B cell (primary cell): ENCODE measurements at regions not wholly inside any gene's neighbourhood (a gene's known extent, or its start where the extent isn't known, plus 50 kb on each side); places are given as distances from the start of the nearest gene placed in this dataset.

ENCODE experiments used
- ATAC-seq: fragments of 200-7000 bp; cut with Tn5 transposase; one replicate; pipeline ENCODE4 v1.10.0; 2021; ENCODE audit warnings: low read depth, mild to moderate bottlenecking, moderate number of reproducible peaks, moderate library complexity
- CTCF ChIA-PET: fragments of 350-600 bp; sonication (Branson Sonifier 250); formaldehyde crosslinking; loops from one replicate; lab custom pipeline; 2021; ENCODE audit warnings: antibody characterized with exemption, inconsistent platforms; lab: Charles Lee
- POLR2A ChIA-PET: fragments of 350-600 bp; sonication (Branson Sonifier 250); formaldehyde crosslinking; loops from one replicate; lab custom pipeline; 2021; ENCODE audit warnings: antibody characterized with exemption; lab: Charles Lee
- DNase-seq: peaks from one replicate; pipeline ENCODE4 v3.0.0; 2013
- H2AFZ ChIP-seq: 2 replicates; pipeline ENCODE4 v1.6.1; 2012; ENCODE audit warnings: mild to moderate bottlenecking, low read depth, low read length; ENCODE audit not compliant: insufficient read depth, poor library complexity, severe bottlenecking
- H3K27ac ChIP-seq, 2 donors: 1 replicate in 1 of 2; 2 replicates in 1 of 2; pipeline ENCODE4 v1.5.1; 2012 to 2013; ENCODE audit warnings: low read length in 2 of 2, mild to moderate bottlenecking in 2 of 2, moderate library complexity in 1 of 2
- H3K27me3 ChIP-seq, 4 experiments: fragments of 200-600 bp in 1 of 4; sonication (generic) in 1 of 4; replicated peaks in 1 of 4; 1 replicate in 2 of 4; 2 replicates in 2 of 4; pipeline versions ENCODE4 v1.6.1 to v1.7.0; 2013 to 2016; ENCODE audit warnings: low read length in 3 of 4, mild to moderate bottlenecking in 2 of 4, mixed read lengths in 1 of 4, moderate library complexity in 1 of 4; ENCODE audit not compliant: insufficient read depth in 4 of 4, control insufficient read depth in 3 of 4; ENCODE audit errors: control extremely low read depth in 1 of 4
- H3K36me3 ChIP-seq, 2 experiments: replicated peaks in 1 of 2; 1 replicate in 1 of 2; 2 replicates in 1 of 2; pipeline versions ENCODE4 v1.6.1 to v1.7.1; 2013; ENCODE audit warnings: low read length in 1 of 2; ENCODE audit not compliant: insufficient read depth in 2 of 2, control insufficient read depth in 1 of 2; ENCODE audit errors: control extremely low read depth in 1 of 2, extremely low read depth in 1 of 2
- H3K4me1 ChIP-seq, 2 donors: fragments of 200-600 bp in 1 of 2; sonication (generic) in 1 of 2; 1 replicate in 1 of 2; 2 replicates in 1 of 2; pipeline versions ENCODE4 v1.5.1 to v1.6.1; 2013 to 2017; ENCODE audit warnings: low read length in 2 of 2; ENCODE audit not compliant: control insufficient read depth in 2 of 2, insufficient read depth in 2 of 2
- H3K4me2 ChIP-seq: replicated peaks from 2 replicates; pipeline ENCODE3; 2012; ENCODE audit warnings: mild to moderate bottlenecking, low read depth, low read length; ENCODE audit not compliant: poor library complexity, severe bottlenecking
- H3K4me3 ChIP-seq, 5 experiments: fragments of 200-600 bp in 1 of 5; sonication (generic) in 1 of 5; 1 replicate in 3 of 5; 2 replicates in 2 of 5; pipeline versions ENCODE4 v1.5.1 to v1.7.0; 2011 to 2016; ENCODE audit warnings: low read length in 4 of 5, mild to moderate bottlenecking in 4 of 5, low read depth in 2 of 5, control low read depth in 1 of 5, moderate library complexity in 1 of 5; ENCODE audit not compliant: insufficient read depth in 1 of 5; ENCODE audit errors: control extremely low read depth in 1 of 5, extremely low read depth in 1 of 5
- H3K79me2 ChIP-seq: fragments of 200-600 bp; sonication (generic); one replicate; pipeline ENCODE4 v1.6.0; 2016; ENCODE audit warnings: low read length; ENCODE audit not compliant: control insufficient read depth, insufficient read depth
- H3K9ac ChIP-seq: fragments of 200-600 bp; sonication (generic); 2 replicates; pipeline ENCODE4 v1.6.1; 2017; ENCODE audit warnings: mild to moderate bottlenecking, low read length, moderate library complexity
- H3K9me3 ChIP-seq, 3 donors: one replicate each; pipeline versions ENCODE4 v1.6.1 to v1.7.1; 2013; ENCODE audit warnings: low read length in 2 of 3; ENCODE audit not compliant: control insufficient read depth in 2 of 3, insufficient read depth in 1 of 3; ENCODE audit errors: control extremely low read depth in 1 of 3
- H4K20me1 ChIP-seq: 2 replicates; pipeline ENCODE4 v1.6.0; 2012; ENCODE audit warnings: mild to moderate bottlenecking, low read length; ENCODE audit not compliant: insufficient read depth, control insufficient read depth, poor library complexity, severe bottlenecking
- H3K27ac Mint-ChIP-seq: one replicate; pipeline ENCODE4 v1.8.0; 2021; ENCODE audit warnings: mixed read lengths
- H3K27me3 Mint-ChIP-seq: one replicate; pipeline ENCODE4 v1.8.0; 2021; ENCODE audit warnings: mixed read lengths
- H3K4me1 Mint-ChIP-seq: one replicate; pipeline ENCODE4 v1.8.0; 2021; ENCODE audit warnings: mixed read lengths
- H3K4me3 Mint-ChIP-seq: one replicate; pipeline ENCODE4 v1.8.0; 2021; ENCODE audit warnings: mixed read lengths
- H3K9me3 Mint-ChIP-seq: one replicate; pipeline ENCODE4 v1.8.0; 2022; ENCODE audit warnings: mixed read lengths; ENCODE audit not compliant: insufficient read depth
- CTCF ChIP-seq: fragments of 200-600 bp; IDR thresholded peaks from one replicate; pipeline ENCODE4 v1.8.0; 2022; ENCODE audit warnings: antibody characterized with exemption, mild to moderate bottlenecking
- EZH2 ChIP-seq: IDR thresholded peaks from 2 replicates; pipeline ENCODE4 v1.6.1; 2012; ENCODE audit warnings: borderline replicate concordance, low read depth, mild to moderate bottlenecking, moderate library complexity, low read length; ENCODE audit not compliant: insufficient read depth, poor library complexity, severe bottlenecking
- WGBS: methylation state at CpG from one replicate; pipeline ENCODE4 v1.1.5; 2013; ENCODE audit warnings: missing lambda C conversion rate; ENCODE audit not compliant: insufficient coverage; 5-methylcytosine and 5-hydroxymethylcytosine counted together
- intact Hi-C: fragments of 100-400 bp; cut with micrococcal nuclease; formaldehyde crosslinking; loops from one replicate; pipeline ENCODE4 v1.10.0; 2022

GRCh38 chr1:165010418-165011070 lies 346.0 kb downstream of the LMX1A start:
- no peak for ATAC-seq
- intact Hi-C loops = no loop called here
- 100% methylated on average over 1 of the region's 3 CpGs for WGBS
- TF ChIP-seq EZH2 = no peak
- TF ChIP-seq CTCF = no peak
- no peak overlapping the region for H3K9ac ChIP-seq
- H3K4me1 ChIP-seq = no peaks in the 10 kb centered on the region
- no peak overlapping the region for H3K4me3 Mint-ChIP-seq
- no peak overlapping the region for H2AFZ ChIP-seq
- H3K9me3 Mint-ChIP-seq = no peaks in the 10 kb centered on the region
- no peak for DNase-seq
- no peaks in the 10 kb centered on the region for H3K27me3 ChIP-seq
- no peaks in the 10 kb centered on the region for H3K79me2 ChIP-seq
- no peak overlapping the region for H3K27ac ChIP-seq
- ChIA-PET POLR2A (no interaction called here), CTCF (no interaction called here)
- H3K27ac Mint-ChIP-seq = no peak overlapping the region
- H3K4me1 Mint-ChIP-seq = no peaks in the 10 kb centered on the region
- H3K9me3 ChIP-seq = no peaks in the 10 kb centered on the region
- no peaks in the 10 kb centered on the region for H3K36me3 ChIP-seq
- H3K4me2 ChIP-seq = no peak overlapping the region
- H4K20me1 ChIP-seq = no peaks in the 10 kb centered on the region
- no peaks in the 10 kb centered on the region for H3K27me3 Mint-ChIP-seq
- H3K4me3 ChIP-seq = no peak overlapping the region

GRCh38 chr1:165006831-165007230 lies 349.7 kb downstream of the LMX1A start:
- H3K27ac Mint-ChIP-seq = no peak overlapping the region
- DNase-seq (no peak), ATAC-seq (no peak)
- ChIA-PET CTCF (no interaction called here), POLR2A (no interaction called here)
- TF ChIP-seq EZH2 (no peak), CTCF (no peak)
- Histone ChIP-seq H3K4me1 (no peaks in the 10 kb centered on the region), H3K27me3 (no peaks in the 10 kb centered on the region), H3K9ac (no peak overlapping the region), H3K36me3 (no peaks in the 10 kb centered on the region), H3K27ac (no peak overlapping the region), H4K20me1 (no peaks in the 10 kb centered on the region), H3K4me2 (no peak overlapping the region), H3K4me3 (no peak overlapping the region), H3K9me3 (peaks cover 0 to 1% (median 0%) of the 10 kb centered on the region in 3 donors), H3K79me2 (no peaks in the 10 kb centered on the region), H2AFZ (no peak overlapping the region)
- H3K9me3 Mint-ChIP-seq = no peaks in the 10 kb centered on the region
- H3K27me3 Mint-ChIP-seq = no peaks in the 10 kb centered on the region
- no peaks in the 10 kb centered on the region for H3K4me1 Mint-ChIP-seq
- intact Hi-C loops = no loop called here
- H3K4me3 Mint-ChIP-seq = no peak overlapping the region
- no CpG with 5 or more reads among the region's 7 CpGs for WGBS
